ENCODE measurements at regions not wholly inside any gene's neighbourhood (a gene's known extent, or its start where the extent isn't known, plus 50 kb on each side); places are given as distances from the start of the nearest gene placed in this dataset.

GRCh38 chr14:46063872-46064271 is 587.7 kb downstream of the RPL10L start:
- ATAC-seq (no peak), DNase-seq (no peak)
- H3K4me3 ChIP-seq, result no peak overlapping the region
- no peaks in the 10 kb centered on the region for H3K4me1 ChIP-seq
- no peak overlapping the region for H3K27ac ChIP-seq
- TF ChIP-seq CTCF (IDR thresholded peaks at IDR 0.05), result no peak
- no peaks in the 10 kb centered on the region for H3K27me3 ChIP-seq (ENCODE audit: low read depth)
- no peaks in the 10 kb centered on the region for H3K36me3 ChIP-seq
- H3K9me3 ChIP-seq, result no peaks in the 10 kb centered on the region
- intact Hi-C loops (cut with DNase I), result no loop called here

DNA sequence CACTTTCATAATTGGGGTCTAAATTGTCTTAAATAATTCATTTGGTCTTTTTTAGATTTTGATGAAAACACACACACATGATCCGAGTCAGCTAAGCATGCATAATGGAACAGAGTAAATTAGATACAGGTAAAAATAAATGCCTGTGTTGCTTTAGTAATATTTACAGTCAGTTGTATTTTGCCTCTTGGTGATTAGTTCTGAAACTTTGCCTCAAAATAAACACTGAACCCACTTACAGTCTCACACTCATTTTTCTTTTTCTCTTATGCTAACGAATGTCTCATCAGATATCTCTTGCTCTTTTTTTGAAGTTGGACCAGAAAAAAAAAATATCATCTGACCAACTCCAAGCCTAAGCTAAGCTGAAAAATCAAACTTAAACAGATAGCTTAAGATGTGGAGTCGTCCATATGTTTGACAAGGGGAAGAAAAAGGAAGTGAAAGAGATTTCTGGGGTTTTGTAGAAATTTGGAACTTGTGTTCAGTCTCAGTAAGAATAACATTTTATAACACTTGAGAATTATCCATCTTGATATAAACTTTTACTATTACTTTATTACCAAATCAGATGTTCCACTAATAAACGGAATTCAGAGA is 592.5 kb downstream of the RPL10L start:
- Histone ChIP-seq H3K27ac (no peak overlapping the region), H3K27me3 (ENCODE audit: low read depth) (no peaks in the 10 kb centered on the region), H3K36me3 (no peaks in the 10 kb centered on the region), H3K4me3 (no peak overlapping the region), H3K9me3 (no peaks in the 10 kb centered on the region), H3K4me1 (no peaks in the 10 kb centered on the region)
- intact Hi-C loops (cut with DNase I), result no loop called here
- ATAC-seq, result no peak
- TF ChIP-seq CTCF (IDR thresholded peaks at IDR 0.05), result no peak
- DNase-seq, result no peak

- no peak for TF ChIP-seq CTCF (IDR thresholded peaks at IDR 0.05)
- Histone ChIP-seq H3K36me3 (no peaks in the 10 kb centered on the region), H3K27me3 (ENCODE audit: low read depth) (no peaks in the 10 kb centered on the region), H3K9me3 (no peaks in the 10 kb centered on the region), H3K27ac (no peak overlapping the region), H3K4me3 (no peak overlapping the region), H3K4me1 (no peaks in the 10 kb centered on the region)
- intact Hi-C loops (cut with DNase I), result no loop called here
- no peak for ATAC-seq
- DNase-seq, result no peak
Observed at GRCh38 chr14:46057799-46058198, 593.8 kb downstream of the RPL10L start.

DNA sequence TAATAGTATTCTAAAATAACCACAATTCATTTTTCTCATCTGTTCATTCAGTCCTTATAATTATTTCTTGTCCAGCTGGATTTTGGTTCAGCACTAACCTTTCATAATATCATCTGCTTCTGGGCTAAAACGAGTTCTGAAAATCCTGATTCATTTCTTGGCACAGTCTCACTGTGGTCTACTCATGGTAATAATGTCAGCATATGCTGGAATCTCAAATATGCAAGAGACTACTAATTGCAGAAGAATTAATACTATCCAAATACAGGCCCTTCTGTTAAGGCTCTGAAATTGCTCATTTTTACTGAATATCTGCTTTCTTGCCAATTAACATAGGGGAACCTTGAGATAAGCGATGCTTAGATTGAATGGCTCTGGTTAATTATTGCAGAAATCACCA is 597.1 kb downstream of the RPL10L start:
- ATAC-seq, result no peak
- no peak for TF ChIP-seq CTCF (IDR thresholded peaks at IDR 0.05)
- Histone ChIP-seq H3K27ac (no peak overlapping the region), H3K36me3 (no peaks in the 10 kb centered on the region), H3K27me3 (ENCODE audit: low read depth) (no peaks in the 10 kb centered on the region), H3K4me3 (no peak overlapping the region), H3K4me1 (no peaks in the 10 kb centered on the region), H3K9me3 (no peaks in the 10 kb centered on the region)
- no peak for DNase-seq
- intact Hi-C loops (cut with DNase I), result no loop called here

DNA sequence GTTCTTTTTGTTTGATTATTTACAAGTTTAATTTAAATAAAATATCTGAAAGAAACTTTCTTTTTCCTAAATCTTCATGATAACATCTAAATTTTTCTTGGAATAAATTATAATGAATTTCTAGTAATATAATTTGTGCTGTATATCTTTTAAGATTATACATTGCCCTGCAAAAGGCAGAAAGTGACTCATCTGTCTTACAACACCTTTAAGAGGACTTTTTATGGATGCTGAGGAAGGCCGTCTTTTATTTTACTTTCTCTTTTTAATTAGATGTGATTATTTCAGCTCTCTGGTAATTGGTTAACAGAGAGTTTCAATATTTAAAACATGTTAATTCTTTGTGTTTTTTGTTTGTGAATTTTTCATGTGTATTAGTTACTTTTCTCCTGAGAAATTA is 598.4 kb downstream of the RPL10L start:
- H3K27me3 ChIP-seq (ENCODE audit: low read depth), result no peaks in the 10 kb centered on the region
- DNase-seq (no peak), ATAC-seq (no peak)
- intact Hi-C loops (cut with DNase I), result no loop called here
- no peak overlapping the region for H3K4me3 ChIP-seq
- TF ChIP-seq CTCF (IDR thresholded peaks at IDR 0.05), result no peak
- no peaks in the 10 kb centered on the region for H3K4me1 ChIP-seq
- H3K27ac ChIP-seq, result no peak overlapping the region
- no peaks in the 10 kb centered on the region for H3K36me3 ChIP-seq
- H3K9me3 ChIP-seq, result no peaks in the 10 kb centered on the region

GRCh38 chr14:46051796-46052195 is 599.8 kb downstream of the RPL10L start:
- ATAC-seq (no peak), DNase-seq (no peak)
- no peak overlapping the region for H3K27ac ChIP-seq
- H3K4me3 ChIP-seq, result no peak overlapping the region
- H3K36me3 ChIP-seq, result no peaks in the 10 kb centered on the region
- H3K27me3 ChIP-seq (ENCODE audit: low read depth), result no peaks in the 10 kb centered on the region
- intact Hi-C loops (cut with DNase I), result no loop called here
- no peaks in the 10 kb centered on the region for H3K4me1 ChIP-seq
- H3K9me3 ChIP-seq, result no peaks in the 10 kb centered on the region
- no peak for TF ChIP-seq CTCF (IDR thresholded peaks at IDR 0.05)

Data from lower lobe of right lung (tissue), 2 donors.